ENCODE measurements at regions not wholly inside any gene's neighbourhood (a gene's known extent, or its start where the extent isn't known, plus 50 kb on each side); places are given as distances from the start of the nearest gene placed in this dataset.

DNA sequence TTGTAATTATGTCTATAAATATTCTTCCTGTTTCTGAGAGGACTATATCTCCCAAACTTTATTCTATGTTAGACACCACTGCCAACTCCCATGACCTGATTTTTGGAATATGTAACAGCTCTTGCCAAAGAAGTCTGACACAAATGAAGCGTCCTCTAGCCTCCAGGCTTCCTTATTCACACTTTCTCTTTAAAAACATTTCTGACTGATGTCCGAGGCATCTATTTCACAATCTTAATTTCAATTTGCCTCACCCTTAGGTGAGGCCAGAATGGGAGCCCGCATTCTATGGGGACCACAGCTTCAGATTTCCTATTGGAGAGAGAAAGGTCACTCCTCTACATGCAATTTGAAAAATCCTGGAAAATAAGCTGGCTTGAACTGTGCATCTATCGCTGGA is 873.2 kb downstream of the GATA3 start:
- no peak for DNase-seq (ENCODE audit: low read depth in 1 of 2, low spot score in 1 of 2)
- Histone ChIP-seq H3K27me3 (no peaks in the 10 kb centered on the region), H3K4me3 (no peak overlapping the region), H3K9me3 (ENCODE audit: low read depth) (no peaks in the 10 kb centered on the region), H3K27ac (no peak overlapping the region), H3K4me1 (ENCODE audit: low read depth) (no peaks in the 10 kb centered on the region), H3K36me3 (no peaks in the 10 kb centered on the region)
- TF ChIP-seq, protein P1, sequence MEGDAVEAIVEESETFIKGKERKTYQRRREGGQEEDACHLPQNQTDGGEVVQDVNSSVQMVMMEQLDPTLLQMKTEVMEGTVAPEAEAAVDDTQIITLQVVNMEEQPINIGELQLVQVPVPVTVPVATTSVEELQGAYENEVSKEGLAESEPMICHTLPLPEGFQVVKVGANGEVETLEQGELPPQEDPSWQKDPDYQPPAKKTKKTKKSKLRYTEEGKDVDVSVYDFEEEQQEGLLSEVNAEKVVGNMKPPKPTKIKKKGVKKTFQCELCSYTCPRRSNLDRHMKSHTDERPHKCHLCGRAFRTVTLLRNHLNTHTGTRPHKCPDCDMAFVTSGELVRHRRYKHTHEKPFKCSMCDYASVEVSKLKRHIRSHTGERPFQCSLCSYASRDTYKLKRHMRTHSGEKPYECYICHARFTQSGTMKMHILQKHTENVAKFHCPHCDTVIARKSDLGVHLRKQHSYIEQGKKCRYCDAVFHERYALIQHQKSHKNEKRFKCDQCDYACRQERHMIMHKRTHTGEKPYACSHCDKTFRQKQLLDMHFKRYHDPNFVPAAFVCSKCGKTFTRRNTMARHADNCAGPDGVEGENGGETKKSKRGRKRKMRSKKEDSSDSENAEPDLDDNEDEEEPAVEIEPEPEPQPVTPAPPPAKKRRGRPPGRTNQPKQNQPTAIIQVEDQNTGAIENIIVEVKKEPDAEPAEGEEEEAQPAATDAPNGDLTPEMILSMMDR (IDR thresholded peaks at IDR 0.05; ENCODE audit: low read depth, low read length): no peak

DNA sequence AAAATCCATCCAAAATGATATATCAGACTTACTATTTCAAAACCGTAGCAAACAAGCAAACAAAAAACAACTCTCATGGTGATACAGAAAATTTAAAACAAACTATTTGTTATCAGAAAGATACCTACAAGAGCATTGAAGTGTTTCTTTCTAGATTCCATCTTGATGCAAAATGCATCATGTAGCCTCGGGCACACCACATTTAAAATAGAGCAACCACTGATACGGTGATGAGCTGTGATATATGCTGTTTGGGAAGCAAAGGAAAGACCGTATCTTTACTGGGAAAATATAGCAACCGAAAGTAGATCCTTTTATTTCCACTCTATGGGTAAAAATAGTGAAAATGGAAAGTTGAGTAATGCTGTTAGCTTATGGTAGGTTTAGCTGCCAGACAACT is 892.0 kb downstream of the GATA3 start:
- no peak overlapping the region for H3K4me3 ChIP-seq
- no peaks in the 10 kb centered on the region for H3K27me3 ChIP-seq
- no peak for DNase-seq (ENCODE audit: low read depth in 1 of 2, low spot score in 1 of 2)
- TF ChIP-seq, protein P1 (IDR thresholded peaks at IDR 0.05; ENCODE audit: low read depth, low read length): no peak
- no peaks in the 10 kb centered on the region for H3K36me3 ChIP-seq
- H3K27ac ChIP-seq: no peak overlapping the region
- H3K4me1 ChIP-seq (ENCODE audit: low read depth): no peaks in the 10 kb centered on the region
- no peaks in the 10 kb centered on the region for H3K9me3 ChIP-seq (ENCODE audit: low read depth)

DNA sequence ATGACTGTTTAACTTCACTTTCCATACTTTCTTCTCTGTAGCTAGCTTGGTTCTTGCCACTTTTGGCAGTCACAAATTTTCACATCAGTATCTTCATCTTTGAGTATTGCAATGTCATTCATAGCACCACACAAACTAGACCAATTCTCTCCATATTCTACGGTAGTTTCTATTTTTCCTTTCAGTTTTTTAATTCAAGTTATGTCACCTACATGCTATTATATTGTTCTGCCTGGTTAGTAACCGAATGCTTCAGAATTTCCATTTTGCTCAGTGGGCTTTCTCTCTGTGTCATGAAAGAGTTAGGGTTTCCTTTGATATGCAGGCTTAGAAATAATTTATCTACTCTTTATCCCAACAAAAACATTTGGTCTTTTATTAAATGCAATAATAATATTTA is 896.5 kb downstream of the GATA3 start:
- Histone ChIP-seq H3K27ac (no peak overlapping the region), H3K9me3 (ENCODE audit: low read depth) (no peaks in the 10 kb centered on the region), H3K27me3 (no peaks in the 10 kb centered on the region), H3K4me3 (no peak overlapping the region), H3K36me3 (no peaks in the 10 kb centered on the region), H3K4me1 (ENCODE audit: low read depth) (no peaks in the 10 kb centered on the region)
- DNase-seq (ENCODE audit: low read depth in 1 of 2, low spot score in 1 of 2): no peak
- TF ChIP-seq, protein P1 (IDR thresholded peaks at IDR 0.05; ENCODE audit: low read depth, low read length): no peak

DNA sequence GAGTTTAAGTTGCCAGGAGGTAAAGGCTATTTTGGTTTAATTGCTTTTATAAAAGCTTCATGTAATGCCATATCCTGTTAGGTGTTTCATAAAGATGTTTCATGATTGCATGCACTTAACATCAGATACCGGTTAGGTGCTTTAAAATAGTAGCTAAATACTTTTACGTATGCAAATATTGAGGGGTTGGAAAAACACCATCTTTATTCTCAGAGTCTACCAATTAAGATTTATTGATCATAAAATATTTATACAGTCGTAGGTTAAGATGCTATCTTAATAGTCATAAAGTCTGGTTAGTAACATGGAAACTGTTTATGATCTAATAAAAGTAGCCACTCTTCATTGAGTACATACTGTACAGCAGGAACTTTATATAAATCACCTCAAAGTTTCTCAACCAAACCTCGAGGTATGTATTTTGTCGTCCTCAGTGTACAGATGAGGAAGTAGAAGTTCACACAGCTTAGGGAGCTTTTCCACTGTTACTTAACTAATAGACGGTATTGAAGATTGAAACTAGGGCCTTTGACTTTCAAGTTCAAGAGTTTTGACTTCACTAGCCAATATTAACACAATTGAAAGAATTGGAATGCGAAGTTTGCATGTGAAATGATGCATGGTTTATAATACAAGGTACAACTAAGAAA is 897.1 kb downstream of the GATA3 start:
- no peak overlapping the region for H3K4me3 ChIP-seq
- no peaks in the 10 kb centered on the region for H3K36me3 ChIP-seq
- H3K9me3 ChIP-seq (ENCODE audit: low read depth): no peaks in the 10 kb centered on the region
- TF ChIP-seq, protein P1 (IDR thresholded peaks at IDR 0.05; ENCODE audit: low read depth, low read length): no peak
- H3K4me1 ChIP-seq (ENCODE audit: low read depth): no peaks in the 10 kb centered on the region
- no peaks in the 10 kb centered on the region for H3K27me3 ChIP-seq
- H3K27ac ChIP-seq: no peak overlapping the region
- DNase-seq (ENCODE audit: low read depth in 1 of 2, low spot score in 1 of 2): no peak

DNA sequence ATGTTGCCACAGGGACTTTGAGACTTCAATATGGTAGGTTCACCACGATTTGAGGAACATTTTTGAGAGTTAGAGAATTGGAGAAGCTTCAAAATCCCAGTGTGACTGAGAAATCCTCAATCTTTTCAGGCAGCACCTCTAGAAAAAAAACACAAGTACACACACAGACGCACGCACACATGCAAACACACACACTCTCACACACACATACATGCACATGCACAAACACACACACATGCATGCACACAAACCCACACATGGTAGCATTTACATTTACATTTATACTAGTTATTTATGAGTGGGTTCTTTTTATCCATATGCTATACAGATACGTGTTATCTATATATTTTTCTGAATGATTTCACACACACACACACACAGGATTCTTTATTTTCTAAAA is 901.9 kb downstream of the GATA3 start:
- Histone ChIP-seq H3K27ac (no peak overlapping the region), H3K27me3 (no peaks in the 10 kb centered on the region), H3K36me3 (no peaks in the 10 kb centered on the region), H3K4me1 (ENCODE audit: low read depth) (no peaks in the 10 kb centered on the region), H3K4me3 (no peak overlapping the region), H3K9me3 (ENCODE audit: low read depth) (no peaks in the 10 kb centered on the region)
- no peak for DNase-seq (ENCODE audit: low read depth in 1 of 2, low spot score in 1 of 2)
- TF ChIP-seq, protein P1 (IDR thresholded peaks at IDR 0.05; ENCODE audit: low read depth, low read length): no peak
